RWPE1 (cell line): ENCODE measurements at regions not wholly inside any gene's neighbourhood (a gene's known extent, or its start where the extent isn't known, plus 50 kb on each side); places are given as distances from the start of the nearest gene placed in this dataset.

ENCODE experiments used
- CTCF ChIA-PET: fragments of 350-600 bp; sonication (Branson Sonifier 250); formaldehyde crosslinking; extraction: SDS; loops from one replicate; lab custom pipeline; 2021; lab: Yijun Ruan, JAX
- POLR2A ChIA-PET: fragments of 400-600 bp; formaldehyde crosslinking; extraction: SDS; loops from one replicate; lab custom pipeline; 2020; ENCODE audit warnings: antibody characterized with exemption; ENCODE audit not compliant: low non-redundant PET; lab: Yijun Ruan, JAX
- DNase-seq: peaks from one replicate; pipeline ENCODE4 v3.0.0; 2012; ENCODE audit warnings: low spot score
- H3K27ac ChIP-seq: fragments of 450-650 bp; 2 replicates; pipeline ENCODE4 v1.5.1; 2017
- CTCF ChIP-seq: fragments of 450-650 bp; conservative IDR thresholded peaks from 2 replicates; pipeline ENCODE4 v1.5.1; 2017; ENCODE audit warnings: low read depth, mild to moderate bottlenecking

DNA sequence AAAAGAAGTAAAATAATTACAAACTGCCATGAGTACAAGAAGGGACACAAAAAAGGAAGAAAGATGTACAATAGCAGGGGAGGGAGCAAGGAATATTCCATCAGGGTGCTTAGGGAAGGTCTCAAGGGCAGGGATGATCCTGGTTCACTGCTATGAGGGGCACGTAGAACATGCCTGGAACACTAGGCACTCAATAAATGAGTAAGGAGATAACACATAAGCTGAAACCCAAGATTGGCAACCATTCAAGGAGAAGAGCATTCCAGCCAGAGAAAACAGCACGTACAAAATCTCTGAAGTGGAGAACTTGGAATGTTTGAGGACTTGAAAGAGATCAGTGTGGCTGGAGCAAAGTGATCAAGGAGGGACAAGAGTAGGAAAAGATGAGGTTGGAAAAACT, 103.2 kb downstream of the FAM161A start:
- POLR2A ChIA-PET, result no interaction called here
- H3K27ac ChIP-seq, result no peak overlapping the region
- CTCF ChIA-PET, result interaction anchor here (0.7 kb wide), 1 partner anchor 91 kb away, joined by 3 read pairs; no protein-coding TSS in a partner anchor
- no peak for TF ChIP-seq CTCF
- DNase-seq, result no peak

DNA sequence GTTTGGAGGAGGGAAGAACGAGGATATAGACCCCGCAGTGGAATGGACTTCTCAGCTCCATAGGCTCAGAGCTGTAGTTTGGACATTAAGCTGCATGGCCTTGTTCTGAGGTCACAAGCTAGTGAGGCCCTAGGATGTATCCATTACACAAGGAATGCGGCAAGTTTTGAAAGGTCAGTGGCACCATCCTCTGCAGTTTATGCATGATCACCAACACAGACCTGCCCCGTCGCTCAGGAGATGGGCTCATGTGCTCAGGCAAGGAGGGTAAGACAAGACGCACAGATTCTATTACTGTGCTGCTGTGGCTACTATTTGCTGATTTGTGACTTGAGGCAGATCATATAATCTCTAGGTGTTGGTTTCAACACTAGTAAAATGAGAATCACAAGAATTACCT, 110.9 kb downstream of the FAM161A start:
- no peak overlapping the region for H3K27ac ChIP-seq
- DNase-seq, result no peak
- TF ChIP-seq CTCF, result no peak
- POLR2A ChIA-PET, result no interaction called here
- CTCF ChIA-PET, result no interaction called here

DNA sequence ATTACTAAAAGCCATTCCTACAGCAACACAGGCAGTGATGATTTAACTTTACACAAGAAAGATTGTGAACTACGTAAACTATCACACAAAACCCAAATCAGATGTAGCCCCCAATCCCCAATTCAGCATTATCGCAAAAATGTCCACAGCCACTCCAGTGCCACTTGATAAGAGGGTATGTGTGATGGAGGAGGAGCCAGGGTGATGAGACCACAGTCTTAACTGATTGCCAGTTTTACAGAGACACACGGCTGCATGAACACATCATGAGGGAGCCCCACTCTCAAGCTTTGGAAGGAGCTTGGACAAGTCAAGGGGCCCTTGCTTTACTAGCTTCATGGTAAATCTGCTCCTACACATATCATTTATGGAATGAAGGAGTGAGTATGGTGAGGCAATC, 116.0 kb downstream of the FAM161A start:
- DNase-seq, result no peak
- POLR2A ChIA-PET, result no interaction called here
- H3K27ac ChIP-seq, result no peak overlapping the region
- no peak for TF ChIP-seq CTCF
- CTCF ChIA-PET, result no interaction called here

- TF ChIP-seq CTCF, result no peak
- ChIA-PET CTCF (no interaction called here), POLR2A (no interaction called here)
- H3K27ac ChIP-seq, result no peak overlapping the region
- no peak for DNase-seq
These were observed 116.9 kb downstream of the FAM161A start for GRCh38 chr2:61736953-61737352.

GRCh38 chr2:61733563-61733962, 120.3 kb downstream of the FAM161A start:
- ChIA-PET CTCF (interaction anchor here (0.9 kb wide), 1 partner anchor 47 kb away, joined by 5 read pairs; no protein-coding TSS in a partner anchor), POLR2A (interaction anchor here (0.6 kb wide), 1 partner anchor 563 kb away, joined by 3 read pairs; no protein-coding TSS in a partner anchor)
- no peak for TF ChIP-seq CTCF
- no peak for DNase-seq
- no peak overlapping the region for H3K27ac ChIP-seq

- TF ChIP-seq CTCF, result no peak
- ChIA-PET POLR2A (no interaction called here), CTCF (interaction anchor here (0.7 to 0.9 kb wide), 2 partner anchors 8 to 46 kb away, joined by 5 read pairs; no protein-coding TSS in a partner anchor)
- no peak for DNase-seq
- no peak overlapping the region for H3K27ac ChIP-seq
These were observed 121.1 kb downstream of the FAM161A start for GRCh38 chr2:61732787-61733186.
